ENCODE measurements at regions not wholly inside any gene's neighbourhood (a gene's known extent, or its start where the extent isn't known, plus 50 kb on each side); places are given as distances from the start of the nearest gene placed in this dataset.

DNA sequence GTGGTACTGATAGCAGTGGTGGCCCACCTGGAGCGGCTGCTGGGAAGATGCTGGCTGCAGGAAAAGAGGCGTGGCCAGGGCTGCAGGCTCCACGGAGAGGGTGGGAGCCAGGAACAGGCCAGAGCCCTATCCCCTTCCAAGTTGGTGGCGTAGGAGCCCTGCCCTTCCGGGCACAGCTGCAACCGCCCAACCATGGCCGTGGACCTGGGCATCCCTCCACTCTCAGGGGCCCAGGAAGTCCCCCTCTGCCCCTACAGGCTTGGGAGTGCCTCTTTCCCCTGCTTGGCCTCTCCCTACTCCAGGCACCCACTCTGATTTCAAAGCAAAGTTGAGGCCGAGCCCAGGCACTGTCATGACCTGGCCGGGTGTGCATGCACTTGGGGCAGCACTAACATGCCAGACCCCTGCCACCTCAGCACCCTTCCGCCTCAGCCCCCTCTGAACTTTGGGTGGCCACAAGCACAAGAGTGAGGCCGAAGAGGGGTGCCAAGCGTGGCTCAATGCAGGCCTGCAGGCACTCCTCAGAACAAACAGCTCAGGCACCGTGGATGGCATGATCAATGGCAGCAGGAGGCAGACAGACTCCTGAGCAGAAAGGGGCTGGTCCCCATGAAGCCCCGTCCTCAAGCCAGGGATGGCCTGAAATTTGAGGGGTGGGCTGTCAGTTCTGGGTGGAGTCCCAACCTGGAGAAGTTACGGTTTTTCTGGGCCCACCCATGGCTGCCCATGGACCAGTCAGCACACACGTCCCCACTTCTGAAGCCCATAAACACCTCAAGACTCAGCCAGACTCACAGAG, 164.9 kb upstream of the PRNP start:
- no peak for DNase-seq (ENCODE audit: low read depth in 4 of 4, low spot score in 3 of 4)

GRCh38 chr20:4519534-4519933, 166.7 kb upstream of the PRNP start:
- no peak for DNase-seq (ENCODE audit: low read depth in 4 of 4, low spot score in 3 of 4)

DNA sequence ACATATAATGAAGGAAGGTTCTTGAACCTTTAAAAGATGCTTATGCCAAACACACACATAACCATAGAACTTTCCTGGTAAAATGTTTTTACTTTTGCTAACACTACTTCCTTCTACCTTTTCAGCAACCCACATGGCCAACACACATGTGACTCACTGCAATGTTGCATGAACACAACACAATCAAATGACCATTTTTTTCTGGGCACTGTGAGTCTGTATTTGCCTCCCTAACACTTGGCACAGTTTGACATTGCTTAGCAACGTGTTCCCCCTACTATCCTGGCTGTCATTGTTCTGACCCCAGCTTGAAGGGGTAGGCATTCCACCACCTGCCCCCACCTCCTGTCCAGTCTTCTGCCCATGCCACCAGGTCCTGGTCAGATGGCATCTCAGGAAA, 169.4 kb upstream of the PRNP start:
- no peak for DNase-seq (ENCODE audit: low read depth in 4 of 4, low spot score in 3 of 4)

DNA sequence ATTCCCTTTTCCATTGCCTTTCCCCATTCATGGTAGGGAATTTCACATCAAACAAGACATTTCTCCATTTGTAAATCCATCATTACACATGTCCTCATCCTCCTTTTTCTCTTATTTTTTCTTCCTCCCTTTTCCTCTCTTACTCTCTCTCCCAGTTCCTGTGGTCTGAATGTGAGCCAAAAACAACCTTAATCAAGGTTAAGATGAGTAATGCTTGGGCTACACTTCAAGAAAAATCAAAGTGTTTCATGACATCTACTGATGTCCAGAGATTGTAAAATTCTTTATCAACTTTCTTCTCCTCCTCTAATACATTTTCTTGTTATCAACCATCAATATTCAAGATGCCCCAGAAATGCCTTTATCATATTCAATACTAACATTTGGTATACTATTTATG, 172.5 kb upstream of the PRNP start:
- no peak for DNase-seq (ENCODE audit: low read depth in 4 of 4, low spot score in 3 of 4)

DNA sequence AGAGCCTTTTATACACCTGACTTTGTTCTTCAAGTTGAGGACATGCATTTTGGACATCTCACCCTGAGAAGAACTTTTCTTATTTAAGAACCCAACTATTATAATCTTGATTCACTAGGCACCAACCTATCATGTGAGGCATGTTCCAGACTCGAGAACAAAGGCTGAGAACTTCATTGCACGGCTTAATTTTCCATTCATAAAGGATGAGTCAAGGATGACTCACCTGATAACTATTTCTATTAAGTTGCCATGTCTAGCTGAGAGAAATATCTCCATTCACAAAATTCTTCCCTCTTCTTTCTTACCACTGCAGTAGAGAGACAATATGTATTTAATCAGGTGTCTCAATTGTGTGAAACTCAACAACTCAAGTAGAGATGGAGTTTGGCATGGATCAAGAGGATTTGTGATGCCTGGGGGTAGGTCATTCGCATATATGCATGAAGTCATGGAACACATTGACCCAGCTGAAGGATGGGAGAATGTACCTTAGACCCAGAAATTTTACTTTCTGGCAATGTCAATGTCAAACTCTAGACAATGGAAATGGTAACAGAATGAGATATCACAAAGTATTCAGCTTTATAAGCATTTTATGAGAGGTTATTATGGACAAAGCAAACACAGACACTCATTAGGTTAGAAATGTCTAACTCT, 173.2 kb upstream of the PRNP start:
- DNase-seq (ENCODE audit: low read depth in 4 of 4, low spot score in 3 of 4) = no peak

- no peak for DNase-seq (ENCODE audit: low read depth in 4 of 4, low spot score in 3 of 4)
Observed at GRCh38 chr20:4511776-4512175, 174.5 kb upstream of the PRNP start.

- no peak for DNase-seq (ENCODE audit: low read depth in 4 of 4, low spot score in 3 of 4)
Observed at GRCh38 chr20:4509825-4510522, 176.3 kb upstream of the PRNP start.

- DNase-seq (ENCODE audit: low read depth in 4 of 4, low spot score in 3 of 4) = no peak
Observed at GRCh38 chr20:4508773-4509172, 177.5 kb upstream of the PRNP start.

- DNase-seq (ENCODE audit: low read depth in 4 of 4, low spot score in 3 of 4) = no peak
Observed at GRCh38 chr20:4507288-4507719, 179.0 kb upstream of the PRNP start.

- DNase-seq (ENCODE audit: low read depth in 4 of 4, low spot score in 3 of 4) = no peak
Observed at GRCh38 chr20:4504814-4505213, 181.4 kb upstream of the PRNP start.

GRCh38 chr20:4502756-4503155, 183.5 kb upstream of the PRNP start:
- DNase-seq (ENCODE audit: low read depth in 4 of 4, low spot score in 3 of 4) = no peak

DNA sequence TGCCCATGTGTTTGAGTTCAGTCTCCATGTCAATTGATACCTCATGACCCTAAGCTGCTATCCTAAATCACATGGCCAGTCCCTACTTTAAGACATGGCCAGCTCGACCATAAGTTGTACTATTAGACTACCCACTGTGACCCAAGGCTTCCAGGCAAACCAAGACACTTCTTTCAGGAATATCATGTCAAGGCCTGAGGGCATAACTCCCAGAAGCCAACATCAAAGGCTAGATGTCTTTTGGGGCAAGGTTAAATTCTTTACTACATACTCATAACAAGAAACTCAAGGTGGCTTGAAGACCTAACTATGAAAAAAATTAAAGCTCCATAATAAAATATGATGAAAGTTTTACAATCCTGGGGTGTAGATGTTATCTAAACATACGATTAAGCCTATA, 192.9 kb upstream of the PRNP start:
- DNase-seq (ENCODE audit: low read depth in 4 of 4, low spot score in 3 of 4) = no peak

GRCh38 chr20:4491643-4492042, 194.6 kb upstream of the PRNP start:
- DNase-seq (ENCODE audit: low read depth in 4 of 4, low spot score in 3 of 4) = no peak

GRCh38 chr20:4490606-4491280, 195.5 kb upstream of the PRNP start:
- DNase-seq (ENCODE audit: low read depth in 4 of 4, low spot score in 3 of 4) = no peak

- DNase-seq (ENCODE audit: low read depth in 4 of 4, low spot score in 3 of 4) = no peak
Observed at GRCh38 chr20:4490045-4490444, 196.2 kb upstream of the PRNP start.

GRCh38 chr20:4488407-4489339, 197.6 kb upstream of the PRNP start:
- no peak for DNase-seq (ENCODE audit: low read depth in 4 of 4, low spot score in 3 of 4)

GRCh38 chr20:4484379-4484997, 201.8 kb upstream of the PRNP start:
- no peak for DNase-seq (ENCODE audit: low read depth in 4 of 4, low spot score in 3 of 4)

DNA sequence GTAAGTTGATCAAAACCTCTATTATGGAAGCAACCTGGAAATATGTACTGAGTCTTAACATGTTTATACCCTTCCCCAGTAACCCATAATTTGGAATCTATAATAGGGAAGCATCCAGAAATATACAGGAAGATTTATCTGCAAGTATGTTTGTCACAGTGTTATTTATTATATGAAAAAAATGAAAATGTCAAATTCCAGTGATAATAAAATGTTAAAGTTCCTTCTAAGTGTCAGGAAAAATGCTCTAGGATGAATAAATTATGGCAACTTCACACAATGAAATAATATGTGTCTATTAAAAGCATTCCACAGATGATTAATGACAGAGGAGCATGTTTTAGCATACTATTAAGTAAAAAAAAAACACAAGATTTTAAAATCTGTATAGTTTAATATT, 202.3 kb upstream of the PRNP start:
- no peak for DNase-seq (ENCODE audit: low read depth in 4 of 4, low spot score in 3 of 4)

GRCh38 chr20:4483486-4483885, 202.8 kb upstream of the PRNP start:
- DNase-seq (ENCODE audit: low read depth in 4 of 4, low spot score in 3 of 4) = no peak

DNA sequence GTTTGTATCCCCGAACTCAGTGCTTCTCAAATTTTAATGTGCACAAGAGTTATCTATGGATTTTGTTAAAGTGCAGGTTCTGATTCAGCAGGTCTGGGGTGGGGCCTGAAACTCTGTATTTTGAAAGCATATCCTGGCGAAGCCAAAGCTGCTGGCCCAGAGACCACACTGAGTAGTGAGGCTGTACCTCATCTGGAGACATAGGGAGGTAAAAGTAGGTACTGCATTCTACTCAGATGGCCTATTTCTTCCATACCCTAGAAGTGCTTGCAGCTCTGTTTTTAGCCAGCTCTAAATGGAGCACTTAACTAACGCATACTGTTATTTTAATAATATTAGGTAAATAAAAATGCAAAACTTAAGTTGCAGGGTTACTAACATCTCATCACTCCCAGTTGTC, 206.2 kb upstream of the PRNP start:
- no peak for DNase-seq (ENCODE audit: low read depth in 4 of 4, low spot score in 3 of 4)
